ENCODE measurements at regions not wholly inside any gene's neighbourhood (a gene's known extent, or its start where the extent isn't known, plus 50 kb on each side); places are given as distances from the start of the nearest gene placed in this dataset.
"Not testable (repeated sequence)": the region's sequence is repeated elsewhere in the genome, so short reads cannot be mapped to it uniquely, and the experiment has no call there.

- no peak for DNase-seq (ENCODE audit: low read depth)
- TF ChIP-seq CTCF (conservative IDR thresholded peaks at IDR 0.05; ENCODE audit: low read length) = no peak
- no peak overlapping the region for H3K4me3 ChIP-seq (ENCODE audit: low read length)
These were observed 107.1 kb upstream of the INTU start for GRCh38 chr4:127525608-127526007.

GRCh38 chr4:127528302-127528701, 104.5 kb upstream of the INTU start:
- no peak for TF ChIP-seq CTCF (conservative IDR thresholded peaks at IDR 0.05; ENCODE audit: low read length)
- no peak overlapping the region for H3K4me3 ChIP-seq (ENCODE audit: low read length)
- DNase-seq (ENCODE audit: low read depth) = no peak

- not testable (repeated sequence) for DNase-seq (ENCODE audit: low read depth); H3K4me3 ChIP-seq (ENCODE audit: low read length)
These were observed 102.9 kb upstream of the INTU start for GRCh38 chr4:127529879-127530278.

DNA sequence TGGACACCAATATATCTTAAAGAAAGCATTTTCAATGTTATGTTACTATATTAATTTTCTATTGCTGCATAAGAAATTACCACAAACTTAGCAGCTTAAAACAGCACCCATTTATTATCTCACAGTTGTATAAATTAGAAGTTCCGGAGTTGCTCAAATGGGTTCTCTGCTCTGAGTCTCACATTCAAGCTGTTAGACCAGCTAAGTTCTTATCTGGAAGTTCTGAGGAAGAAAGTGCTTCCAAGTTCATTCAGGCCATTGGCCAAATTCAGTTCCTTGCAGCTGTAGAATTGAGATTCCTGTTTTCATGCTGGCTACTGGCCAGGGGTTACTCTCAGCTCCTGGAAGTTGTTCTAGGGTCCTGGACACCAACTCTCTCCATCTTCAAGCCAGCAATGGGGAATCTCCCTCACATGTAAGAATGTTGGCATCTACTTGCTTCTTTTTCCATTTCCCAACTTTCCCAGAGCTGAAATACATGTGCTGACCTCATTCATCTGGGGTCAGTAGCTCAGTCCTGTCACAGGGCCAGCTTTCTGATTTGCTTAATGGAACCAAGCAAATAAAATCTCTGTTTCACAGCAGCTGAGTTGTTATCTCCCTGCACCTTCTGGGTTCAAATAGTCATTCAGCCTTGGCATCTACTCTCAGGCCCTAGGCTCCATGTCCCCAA, 99.6 kb upstream of the INTU start:
- TF ChIP-seq CTCF (conservative IDR thresholded peaks at IDR 0.05; ENCODE audit: low read length) = no peak
- H3K4me3 ChIP-seq (ENCODE audit: low read length) = no peak overlapping the region
- no peak for DNase-seq (ENCODE audit: low read depth)

DNA sequence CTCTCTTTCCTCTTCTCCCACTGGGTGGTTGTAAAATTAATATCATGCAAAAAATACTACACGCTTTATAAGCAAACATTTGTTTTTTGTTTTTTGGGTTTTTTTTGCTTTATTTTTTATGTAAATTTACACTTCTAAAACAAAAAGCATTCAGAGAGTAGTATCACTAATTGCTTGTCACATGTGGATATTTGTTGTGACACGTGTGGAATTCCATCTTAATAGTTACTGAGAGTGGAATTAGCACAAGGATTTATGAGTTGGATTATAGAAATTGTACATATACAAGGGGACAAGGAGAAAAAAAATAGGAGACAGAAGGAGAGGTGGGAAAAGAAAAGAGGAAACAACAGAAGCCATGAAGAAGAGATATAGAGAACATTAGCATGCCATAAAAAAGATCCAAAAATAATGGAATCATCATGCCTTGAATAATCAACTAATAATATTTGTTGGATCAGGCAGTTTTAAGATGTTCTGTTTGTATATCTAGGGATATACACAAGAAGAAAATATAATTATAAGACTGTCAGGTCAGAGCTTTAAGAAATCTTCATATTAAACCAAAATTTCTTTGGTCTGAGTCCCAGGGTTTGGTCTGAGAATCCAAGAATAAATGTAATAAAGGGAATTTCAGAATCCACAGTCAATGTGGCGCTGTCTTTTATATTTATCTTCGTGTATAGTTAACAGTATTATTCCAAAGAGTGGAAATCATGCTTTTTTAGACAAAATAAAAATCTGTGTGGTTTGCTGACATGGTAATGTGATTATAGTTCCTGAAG, 98.5 kb upstream of the INTU start:
- no peak overlapping the region for H3K4me3 ChIP-seq (ENCODE audit: low read length)
- no peak for DNase-seq (ENCODE audit: low read depth)
- no peak for TF ChIP-seq CTCF (conservative IDR thresholded peaks at IDR 0.05; ENCODE audit: low read length)

GRCh38 chr4:127538016-127538415, 94.7 kb upstream of the INTU start:
- no peak for DNase-seq (ENCODE audit: low read depth)
- TF ChIP-seq CTCF (conservative IDR thresholded peaks at IDR 0.05; ENCODE audit: low read length) = no peak
- H3K4me3 ChIP-seq (ENCODE audit: low read length) = no peak overlapping the region

- TF ChIP-seq CTCF (conservative IDR thresholded peaks at IDR 0.05; ENCODE audit: low read length) = no peak
- no peak overlapping the region for H3K4me3 ChIP-seq (ENCODE audit: low read length)
- no peak for DNase-seq (ENCODE audit: low read depth)
These were observed 92.2 kb upstream of the INTU start for GRCh38 chr4:127540497-127541025.
